Stimulated activated CD8-positive, alpha-beta memory T cell treated with anti-CD3 and anti-CD28 coated beads, Interleukin-7, amount 100 ng/mL, for 24 hours (primary cell): ENCODE measurements at regions not wholly inside any gene's neighbourhood (a gene's known extent, or its start where the extent isn't known, plus 50 kb on each side); places are given as distances from the start of the nearest gene placed in this dataset.
"Not testable (repeated sequence)": the region's sequence is repeated elsewhere in the genome, so short reads cannot be mapped to it uniquely, and the experiment has no call there.

Experiments
- DNase-seq: peaks from one replicate; pipeline ENCODE4 v3.0.0-alpha.2; 2020; ENCODE audit warnings: low read depth

GRCh38 chr14:52122163-52122562 lies 53.3 kb upstream of the NID2 start:
- DNase-seq: not testable (repeated sequence)

GRCh38 chr14:52121441-52121840 lies 52.6 kb upstream of the NID2 start:
- no peak for DNase-seq

GRCh38 chr14:52119030-52119429 lies 50.2 kb upstream of the NID2 start:
- no peak for DNase-seq
